HUES48 (cell line): ENCODE measurements at regions not wholly inside any gene's neighbourhood (a gene's known extent, or its start where the extent isn't known, plus 50 kb on each side); places are given as distances from the start of the nearest gene placed in this dataset.
"Not testable (repeated sequence)": the region's sequence is repeated elsewhere in the genome, so short reads cannot be mapped to it uniquely, and the experiment has no call there.

Source experiments
- H3K27ac ChIP-seq: one replicate; pipeline ENCODE4 v1.7.0; 2013; ENCODE audit warnings: low read depth, low read length, inconsistent platforms
- H3K27me3 ChIP-seq: 2 replicates; pipeline ENCODE4 v1.6.1; 2013; ENCODE audit warnings: mild to moderate bottlenecking, low read length; ENCODE audit not compliant: control insufficient read depth, insufficient read depth
- H3K36me3 ChIP-seq: 2 replicates; pipeline ENCODE4 v1.6.1; 2013; ENCODE audit warnings: low read length; ENCODE audit not compliant: control insufficient read depth, insufficient read depth
- H3K4me1 ChIP-seq: 2 replicates; pipeline ENCODE4 v1.6.1; 2013; ENCODE audit warnings: mild to moderate bottlenecking, low read length; ENCODE audit not compliant: control insufficient read depth, insufficient read depth
- H3K4me3 ChIP-seq: 2 replicates; pipeline ENCODE4 v1.5.1; 2013; ENCODE audit warnings: mild to moderate bottlenecking, low read depth, low read length
- H3K9ac ChIP-seq: 2 replicates; pipeline ENCODE4 v1.6.1; 2013; ENCODE audit warnings: mild to moderate bottlenecking, low read depth, low read length, moderate library complexity
- H3K9me3 ChIP-seq: 2 replicates; pipeline ENCODE4 v1.6.1; 2013; ENCODE audit warnings: low read length; ENCODE audit not compliant: control insufficient read depth, insufficient read depth

GRCh38 chr14:19052977-19053376, 85.7 kb downstream of the POTEM start:
- H3K4me1 ChIP-seq, H3K27ac ChIP-seq, H3K27me3 ChIP-seq, H3K9ac ChIP-seq, H3K36me3 ChIP-seq, H3K4me3 ChIP-seq, H3K9me3 ChIP-seq: not testable (repeated sequence)

DNA sequence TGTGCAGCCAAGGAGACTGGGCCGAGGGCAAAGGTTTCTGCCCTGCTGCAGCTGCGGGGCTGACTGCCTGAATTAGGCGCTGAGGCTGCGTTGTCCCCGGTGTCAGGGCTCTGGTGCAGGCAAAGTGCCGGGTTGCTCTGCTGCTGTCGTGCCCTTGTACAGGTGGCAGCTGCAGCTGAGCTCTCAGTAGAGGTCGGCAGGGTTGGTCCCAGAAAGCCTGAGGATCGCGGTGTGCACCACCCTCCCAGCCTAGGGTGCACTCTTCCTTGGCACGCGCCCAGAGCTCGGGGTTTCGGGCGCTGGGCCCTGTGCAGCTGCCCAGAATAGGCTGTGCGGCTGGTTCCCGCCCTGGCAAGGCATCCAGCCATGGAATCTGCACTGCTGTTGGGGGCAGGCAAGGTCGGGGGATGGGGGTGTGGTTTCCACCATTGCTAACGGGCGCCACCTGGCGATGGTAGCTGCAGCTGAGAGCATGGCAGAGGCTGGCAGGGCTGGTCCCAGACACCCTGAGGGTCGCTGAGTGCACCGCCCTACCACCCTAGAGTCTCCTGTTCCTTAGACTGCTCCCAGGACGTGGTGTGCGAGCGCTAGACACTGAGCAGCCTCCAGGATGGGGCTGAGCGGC, 86.3 kb downstream of the POTEM start:
- H3K9me3 ChIP-seq, H3K36me3 ChIP-seq, H3K4me3 ChIP-seq, H3K4me1 ChIP-seq, H3K27me3 ChIP-seq, H3K27ac ChIP-seq, H3K9ac ChIP-seq: not testable (repeated sequence)

GRCh38 chr14:19054108-19054721, 87.0 kb downstream of the POTEM start:
- H3K9ac ChIP-seq, H3K27me3 ChIP-seq, H3K4me3 ChIP-seq: not testable (repeated sequence)

DNA sequence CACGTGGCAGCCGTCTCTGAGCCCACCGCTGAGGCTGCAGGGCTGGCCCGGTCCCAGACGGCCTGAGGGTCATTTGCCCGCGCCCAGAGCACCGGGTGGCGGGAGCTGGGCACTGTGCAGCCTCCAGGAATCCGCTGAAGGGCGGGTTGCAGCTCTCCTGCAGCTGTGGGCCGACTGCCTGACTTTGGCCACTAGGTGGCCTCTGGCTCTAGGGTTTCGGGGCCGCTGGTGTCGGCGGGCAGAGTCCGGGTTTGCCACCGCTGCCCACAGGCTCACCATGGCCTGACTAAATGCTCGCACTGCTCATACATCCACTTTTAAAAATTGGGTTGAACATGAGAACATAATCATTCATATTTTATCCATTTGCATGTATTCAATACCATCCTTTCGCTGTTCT, 87.7 kb downstream of the POTEM start:
- H3K27me3 ChIP-seq, H3K9ac ChIP-seq, H3K9me3 ChIP-seq, H3K36me3 ChIP-seq, H3K4me3 ChIP-seq, H3K4me1 ChIP-seq, H3K27ac ChIP-seq: not testable (repeated sequence)

More at GRCh38 chr14:19054108-19054721, 87.0 kb downstream of the POTEM start:
- not testable (repeated sequence) for H3K9me3 ChIP-seq, H3K4me1 ChIP-seq, H3K27ac ChIP-seq, H3K36me3 ChIP-seq

DNA sequence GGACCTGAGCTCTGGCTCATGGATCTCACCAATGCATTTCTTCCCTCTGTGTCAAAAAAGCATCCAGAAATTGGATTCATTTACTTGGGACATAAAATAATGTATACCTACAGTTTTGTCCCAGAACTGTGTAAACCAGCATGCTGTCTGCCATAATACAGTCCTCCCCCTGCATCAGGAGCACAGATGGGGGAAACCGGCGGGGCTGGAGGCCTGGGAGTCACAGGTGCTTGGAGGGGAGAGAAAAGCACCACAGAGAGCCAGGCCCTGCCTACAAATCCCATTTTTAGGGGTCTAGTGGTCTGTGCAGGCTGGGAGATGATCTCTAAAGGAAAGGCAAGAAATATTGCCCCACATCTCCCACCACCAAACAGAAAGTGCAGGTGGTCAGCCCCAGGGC, 91.8 kb downstream of the POTEM start:
- H3K27me3 ChIP-seq, H3K27ac ChIP-seq, H3K9ac ChIP-seq, H3K4me1 ChIP-seq, H3K4me3 ChIP-seq, H3K36me3 ChIP-seq, H3K9me3 ChIP-seq: not testable (repeated sequence)

DNA sequence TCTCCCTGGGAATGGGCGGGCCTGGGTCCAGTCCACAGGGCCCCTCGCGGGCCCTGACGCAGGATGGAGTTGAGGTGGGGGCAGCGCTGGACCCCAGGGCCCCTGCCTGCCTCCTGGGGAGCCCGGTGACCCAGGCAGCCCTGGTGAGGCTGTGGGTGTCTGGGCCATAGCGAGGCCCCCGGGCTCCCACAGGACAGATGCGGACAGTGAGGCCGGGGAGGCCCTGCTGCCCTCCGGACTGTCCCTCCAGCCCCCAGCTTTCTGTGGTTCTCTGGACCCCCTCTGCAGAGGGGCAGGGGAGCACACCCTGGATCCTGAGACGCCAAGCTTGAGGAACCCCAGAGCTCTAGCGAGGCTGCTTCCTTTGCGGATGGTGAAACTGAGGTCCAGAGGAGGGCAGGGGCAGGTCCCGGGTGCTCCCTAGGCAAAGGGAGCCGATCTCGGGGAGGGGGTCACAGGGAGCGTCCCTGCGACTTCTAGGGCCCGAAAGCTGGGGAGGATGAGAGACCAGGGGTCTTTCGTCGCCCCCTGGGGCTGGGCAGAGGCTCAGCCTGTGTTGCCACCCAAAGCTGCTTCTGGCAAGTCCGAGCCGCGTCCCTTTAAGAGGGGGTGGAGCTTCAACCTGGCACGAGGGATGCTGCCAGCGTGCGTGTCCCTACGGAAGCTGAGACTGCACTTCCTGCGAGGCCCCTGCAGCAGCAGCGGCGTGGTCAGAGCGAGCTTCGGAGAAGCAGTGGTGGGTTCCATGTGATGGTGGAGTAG, 94.6 kb downstream of the POTEM start:
- not testable (repeated sequence) for H3K4me1 ChIP-seq, H3K4me3 ChIP-seq, H3K36me3 ChIP-seq, H3K9me3 ChIP-seq, H3K27me3 ChIP-seq, H3K9ac ChIP-seq, H3K27ac ChIP-seq

GRCh38 chr14:19068957-19069356, 101.7 kb downstream of the POTEM start:
- not testable (repeated sequence) for H3K27me3 ChIP-seq, H3K36me3 ChIP-seq, H3K27ac ChIP-seq, H3K4me3 ChIP-seq, H3K9me3 ChIP-seq, H3K9ac ChIP-seq, H3K4me1 ChIP-seq

GRCh38 chr14:19072518-19072917, 105.3 kb downstream of the POTEM start:
- H3K27me3 ChIP-seq, H3K4me1 ChIP-seq, H3K9me3 ChIP-seq, H3K4me3 ChIP-seq, H3K9ac ChIP-seq, H3K36me3 ChIP-seq, H3K27ac ChIP-seq: not testable (repeated sequence)

DNA sequence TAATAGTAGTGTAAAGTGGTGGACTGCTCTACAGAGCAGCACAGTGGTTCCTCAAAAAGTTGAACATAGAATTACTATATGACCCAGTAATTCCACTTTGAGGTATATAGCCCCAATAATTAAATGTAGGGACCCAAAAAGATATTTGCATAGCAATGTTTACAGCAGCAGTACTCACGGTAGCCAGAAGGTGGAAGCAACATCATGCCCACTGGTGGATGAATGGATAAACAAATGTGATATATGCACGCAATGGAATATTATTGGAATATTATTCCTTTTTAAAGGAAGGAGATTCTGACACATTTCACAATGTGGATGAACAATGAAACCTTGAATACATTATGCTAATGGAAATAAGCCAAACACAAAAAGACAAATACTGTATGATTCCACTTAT, 121.4 kb downstream of the POTEM start:
- H3K27ac ChIP-seq, H3K36me3 ChIP-seq, H3K4me1 ChIP-seq, H3K27me3 ChIP-seq, H3K4me3 ChIP-seq, H3K9me3 ChIP-seq, H3K9ac ChIP-seq: not testable (repeated sequence)

DNA sequence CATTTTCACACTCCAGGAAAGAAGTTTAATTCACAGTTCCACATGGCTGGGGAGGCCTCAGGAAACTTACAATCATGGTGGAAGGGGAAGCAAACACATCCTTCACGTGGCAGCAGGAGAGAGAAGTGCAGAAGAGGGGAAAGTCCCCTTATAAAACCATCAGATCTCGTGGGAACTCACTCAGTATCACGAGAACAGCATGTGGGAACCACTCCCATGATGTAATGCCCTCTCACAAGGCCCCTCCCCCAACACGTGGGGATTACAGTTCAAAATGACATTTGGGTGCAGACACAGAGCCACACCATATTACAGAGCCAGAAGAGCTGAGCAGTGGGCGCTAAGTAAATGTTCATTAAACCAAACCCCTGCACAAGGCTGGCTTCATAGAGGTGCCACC, 126.0 kb downstream of the POTEM start:
- H3K27me3 ChIP-seq, H3K27ac ChIP-seq, H3K36me3 ChIP-seq, H3K4me3 ChIP-seq, H3K4me1 ChIP-seq, H3K9ac ChIP-seq: not testable (repeated sequence)
- H3K9me3 ChIP-seq = peaks cover 14% of the 10 kb centered on the region

DNA sequence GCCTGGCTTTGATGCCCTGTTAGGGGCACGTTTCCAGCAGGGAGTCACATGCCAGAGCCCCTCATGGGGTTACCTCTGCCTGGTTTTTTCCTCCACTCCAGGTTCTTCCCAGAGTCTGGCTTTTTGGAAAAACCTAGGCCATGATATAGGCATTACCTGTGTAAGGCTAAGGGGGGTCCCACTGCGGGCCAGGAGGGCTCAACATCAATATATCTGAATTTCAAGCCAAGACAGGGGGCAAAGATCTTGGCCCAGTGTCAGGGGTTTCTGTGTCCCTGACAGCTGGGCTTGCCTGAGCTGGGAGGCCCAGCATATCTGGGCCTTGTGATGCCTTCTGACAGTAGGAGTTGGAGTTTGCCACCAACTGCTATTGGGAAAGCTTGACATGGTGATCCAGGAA, 127.5 kb downstream of the POTEM start:
- not testable (repeated sequence) for H3K27ac ChIP-seq, H3K4me1 ChIP-seq, H3K4me3 ChIP-seq, H3K36me3 ChIP-seq, H3K9ac ChIP-seq, H3K27me3 ChIP-seq
- peaks cover 18% of the 10 kb centered on the region for H3K9me3 ChIP-seq
